Kidney epithelial cell (primary cell): ENCODE measurements at regions not wholly inside any gene's neighbourhood (a gene's known extent, or its start where the extent isn't known, plus 50 kb on each side); places are given as distances from the start of the nearest gene placed in this dataset.

Experiments
- DNase-seq: peaks from one replicate; pipeline ENCODE4 v3.0.0-alpha.2; 2010; ENCODE audit warnings: low read depth
- H3K27me3 ChIP-seq: 2 replicates; pipeline ENCODE4 v1.6.0; 2011; ENCODE audit warnings: low read length; ENCODE audit not compliant: control insufficient read depth, insufficient read depth
- H3K36me3 ChIP-seq: 2 replicates; pipeline ENCODE4 v1.5.1; 2011; ENCODE audit warnings: low read length; ENCODE audit not compliant: control insufficient read depth, insufficient read depth
- H3K4me3 ChIP-seq: 2 replicates; pipeline ENCODE4 v1.5.1; 2011; ENCODE audit warnings: low read depth, mild to moderate bottlenecking, control low read depth, low read length
- TF ChIP-seq, protein P1 (sequence below): IDR thresholded peaks from 2 replicates; pipeline ENCODE4 v1.5.1; 2011; ENCODE audit warnings: mild to moderate bottlenecking, moderate library complexity, low read length, control low read depth, inconsistent platforms; ENCODE audit not compliant: insufficient read depth, poor library complexity, severe bottlenecking

GRCh38 chr7:132733860-132734259 is 157.6 kb upstream of the PLXNA4 start:
- TF ChIP-seq, protein P1, sequence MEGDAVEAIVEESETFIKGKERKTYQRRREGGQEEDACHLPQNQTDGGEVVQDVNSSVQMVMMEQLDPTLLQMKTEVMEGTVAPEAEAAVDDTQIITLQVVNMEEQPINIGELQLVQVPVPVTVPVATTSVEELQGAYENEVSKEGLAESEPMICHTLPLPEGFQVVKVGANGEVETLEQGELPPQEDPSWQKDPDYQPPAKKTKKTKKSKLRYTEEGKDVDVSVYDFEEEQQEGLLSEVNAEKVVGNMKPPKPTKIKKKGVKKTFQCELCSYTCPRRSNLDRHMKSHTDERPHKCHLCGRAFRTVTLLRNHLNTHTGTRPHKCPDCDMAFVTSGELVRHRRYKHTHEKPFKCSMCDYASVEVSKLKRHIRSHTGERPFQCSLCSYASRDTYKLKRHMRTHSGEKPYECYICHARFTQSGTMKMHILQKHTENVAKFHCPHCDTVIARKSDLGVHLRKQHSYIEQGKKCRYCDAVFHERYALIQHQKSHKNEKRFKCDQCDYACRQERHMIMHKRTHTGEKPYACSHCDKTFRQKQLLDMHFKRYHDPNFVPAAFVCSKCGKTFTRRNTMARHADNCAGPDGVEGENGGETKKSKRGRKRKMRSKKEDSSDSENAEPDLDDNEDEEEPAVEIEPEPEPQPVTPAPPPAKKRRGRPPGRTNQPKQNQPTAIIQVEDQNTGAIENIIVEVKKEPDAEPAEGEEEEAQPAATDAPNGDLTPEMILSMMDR: no peak
- no peak overlapping the region for H3K4me3 ChIP-seq
- H3K36me3 ChIP-seq: no peaks in the 10 kb centered on the region
- no peak for DNase-seq
- H3K27me3 ChIP-seq: no peaks in the 10 kb centered on the region

DNA sequence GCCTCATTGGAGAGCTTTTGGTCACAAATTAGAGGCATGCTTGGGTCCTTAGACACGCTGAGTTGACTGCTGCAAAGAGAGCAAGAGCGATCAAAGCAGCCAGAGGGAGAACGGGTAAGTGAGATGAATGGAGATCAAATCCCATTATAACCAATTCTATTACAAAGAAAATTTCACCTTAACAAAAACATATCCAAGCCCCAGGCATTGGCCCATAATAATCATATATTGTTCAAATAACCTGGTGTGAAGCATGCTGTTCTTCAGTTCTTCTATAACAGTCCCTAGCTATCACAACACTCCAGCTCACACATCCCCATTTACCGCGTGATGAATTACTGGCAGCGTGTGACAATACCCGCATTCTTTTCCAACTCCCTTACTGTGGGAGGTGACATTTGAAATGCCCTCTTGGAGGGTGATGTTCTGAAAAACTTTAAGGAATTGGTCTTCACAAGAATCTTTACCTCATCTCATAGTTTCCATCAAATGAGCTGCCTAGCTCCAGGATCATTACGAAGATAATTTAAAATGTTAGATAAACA is 156.1 kb upstream of the PLXNA4 start:
- DNase-seq: no peak
- Histone ChIP-seq H3K4me3 (no peak overlapping the region), H3K27me3 (peaks cover 3% of the 10 kb centered on the region), H3K36me3 (no peaks in the 10 kb centered on the region)
- TF ChIP-seq, protein P1: no peak

- peaks cover 3% of the 10 kb centered on the region for H3K27me3 ChIP-seq
These were observed 153.8 kb upstream of the PLXNA4 start for GRCh38 chr7:132730105-132730504.

GRCh38 chr7:132723506-132724081 is 147.3 kb upstream of the PLXNA4 start:
- H3K4me3 ChIP-seq: no peak overlapping the region
- no peak for DNase-seq
- H3K27me3 ChIP-seq: peaks cover 3% of the 10 kb centered on the region
- TF ChIP-seq, protein P1: no peak
- H3K36me3 ChIP-seq: no peaks in the 10 kb centered on the region

More at GRCh38 chr7:132730105-132730504, 153.8 kb upstream of the PLXNA4 start:
- TF ChIP-seq, protein P1: no peak
- no peaks in the 10 kb centered on the region for H3K36me3 ChIP-seq
- no peak overlapping the region for H3K4me3 ChIP-seq
- DNase-seq: no peak

DNA sequence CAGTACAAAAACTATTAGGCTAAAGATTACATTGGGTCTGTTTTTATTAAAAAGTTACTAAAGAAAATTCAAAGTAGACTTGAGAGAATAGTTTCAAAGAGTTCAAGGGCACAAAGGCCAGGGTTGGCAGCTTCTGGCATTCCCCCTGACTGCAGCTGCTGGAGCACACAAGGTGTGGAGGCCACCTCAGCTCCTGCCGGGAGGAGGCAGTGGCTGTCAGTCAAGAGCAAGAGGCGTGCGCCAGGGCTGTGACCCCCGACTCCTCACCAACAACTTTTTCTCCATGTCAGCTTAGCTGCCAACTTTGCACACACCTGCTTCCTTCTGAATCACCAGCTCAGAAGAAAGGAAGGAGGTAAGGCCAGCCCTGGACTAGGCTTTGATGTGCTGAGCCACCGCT is 144.6 kb upstream of the PLXNA4 start:
- TF ChIP-seq, protein P1: no peak
- DNase-seq: no peak
- Histone ChIP-seq H3K36me3 (no peaks in the 10 kb centered on the region), H3K27me3 (no peaks in the 10 kb centered on the region), H3K4me3 (no peak overlapping the region)

DNA sequence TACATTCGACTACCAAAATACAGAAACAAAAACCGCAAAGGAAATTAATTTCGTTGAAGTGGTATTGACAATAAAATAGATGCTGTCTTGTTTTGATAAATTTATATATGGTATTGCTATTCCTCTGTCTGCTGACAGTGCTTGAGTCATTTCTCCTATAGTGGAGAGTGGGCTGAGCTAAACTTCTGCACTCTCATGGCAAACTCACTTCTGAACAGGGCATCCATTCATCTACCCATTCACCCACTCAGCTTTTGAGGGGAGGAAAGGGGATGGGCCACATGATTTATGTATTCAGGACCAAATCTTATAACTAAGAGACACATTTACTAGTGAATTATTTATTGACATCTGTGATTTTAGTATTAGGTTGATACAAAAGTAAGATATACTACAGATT is 137.6 kb upstream of the PLXNA4 start:
- TF ChIP-seq, protein P1: no peak
- no peaks in the 10 kb centered on the region for H3K27me3 ChIP-seq
- H3K4me3 ChIP-seq: no peak overlapping the region
- no peaks in the 10 kb centered on the region for H3K36me3 ChIP-seq
- no peak for DNase-seq
